ENCODE measurements at regions not wholly inside any gene's neighbourhood (a gene's known extent, or its start where the extent isn't known, plus 50 kb on each side); places are given as distances from the start of the nearest gene placed in this dataset.

GRCh38 chr11:128236506-128237498 is 350.6 kb downstream of the ETS1 start:
- no peak for DNase-seq (ENCODE audit: low read depth, low spot score)
- no peak overlapping the region for H3K27ac ChIP-seq

GRCh38 chr11:128235958-128236357 is 351.4 kb downstream of the ETS1 start:
- H3K27ac ChIP-seq: no peak overlapping the region
- no peak for DNase-seq (ENCODE audit: low read depth, low spot score)

- DNase-seq (ENCODE audit: low read depth, low spot score): no peak
These were observed 351.9 kb downstream of the ETS1 start for GRCh38 chr11:128235426-128235825.

GRCh38 chr11:128234143-128234542 is 353.2 kb downstream of the ETS1 start:
- no peak overlapping the region for H3K27ac ChIP-seq
- no peak for DNase-seq (ENCODE audit: low read depth, low spot score)

More at GRCh38 chr11:128235426-128235825, 351.9 kb downstream of the ETS1 start:
- no peak overlapping the region for H3K27ac ChIP-seq

- no peak overlapping the region for H3K27ac ChIP-seq
- DNase-seq (ENCODE audit: low read depth, low spot score): no peak
These were observed 354.8 kb downstream of the ETS1 start for GRCh38 chr11:128232588-128232987.

GRCh38 chr11:128231845-128232410 is 355.4 kb downstream of the ETS1 start:
- no peak overlapping the region for H3K27ac ChIP-seq
- no peak for DNase-seq (ENCODE audit: low read depth, low spot score)

GRCh38 chr11:128227466-128227865 is 359.9 kb downstream of the ETS1 start:
- DNase-seq (ENCODE audit: low read depth, low spot score): no peak
- H3K27ac ChIP-seq: no peak overlapping the region

GRCh38 chr11:128226106-128226716 is 361.1 kb downstream of the ETS1 start:
- no peak overlapping the region for H3K27ac ChIP-seq
- no peak for DNase-seq (ENCODE audit: low read depth, low spot score)

- no peak overlapping the region for H3K27ac ChIP-seq
- no peak for DNase-seq (ENCODE audit: low read depth, low spot score)
These were observed 365.0 kb downstream of the ETS1 start for GRCh38 chr11:128222245-128222884.

GRCh38 chr11:128219731-128220120 is 367.6 kb downstream of the ETS1 start:
- no peak for DNase-seq (ENCODE audit: low read depth, low spot score)

GRCh38 chr11:128216198-128216597 is 371.2 kb downstream of the ETS1 start:
- DNase-seq (ENCODE audit: low read depth, low spot score): no peak
- no peak overlapping the region for H3K27ac ChIP-seq

More at GRCh38 chr11:128219731-128220120, 367.6 kb downstream of the ETS1 start:
- H3K27ac ChIP-seq: no peak overlapping the region

- H3K27ac ChIP-seq: no peak overlapping the region
- DNase-seq (ENCODE audit: low read depth, low spot score): no peak
These were observed 372.0 kb downstream of the ETS1 start for GRCh38 chr11:128215238-128215882.

- DNase-seq (ENCODE audit: low read depth, low spot score): no peak
- no peak overlapping the region for H3K27ac ChIP-seq
These were observed 373.1 kb downstream of the ETS1 start for GRCh38 chr11:128214263-128214662.

GRCh38 chr11:128213461-128213860 is 373.9 kb downstream of the ETS1 start:
- no peak for DNase-seq (ENCODE audit: low read depth, low spot score)
- no peak overlapping the region for H3K27ac ChIP-seq

GRCh38 chr11:128212324-128212723 is 375.0 kb downstream of the ETS1 start:
- DNase-seq (ENCODE audit: low read depth, low spot score): no peak
- no peak overlapping the region for H3K27ac ChIP-seq

GRCh38 chr11:128210148-128210940 is 377.0 kb downstream of the ETS1 start:
- peak overlapping the region; percentile 99 for H3K27ac ChIP-seq
- peak; percentile 99 for DNase-seq (ENCODE audit: low read depth, low spot score)

GRCh38 chr11:128209138-128209435 is 378.3 kb downstream of the ETS1 start:
- H3K27ac ChIP-seq: peak overlapping the region; percentile 99
- DNase-seq (ENCODE audit: low read depth, low spot score): no peak

GRCh38 chr11:128208329-128209137 is 378.8 kb downstream of the ETS1 start:
- DNase-seq (ENCODE audit: low read depth, low spot score): peak; percentile 80
- H3K27ac ChIP-seq: peak overlapping the region; percentile 99

Data from epithelial cell of prostate (primary cell).